22Rv1 (cell line): ENCODE measurements at regions not wholly inside any gene's neighbourhood (a gene's known extent, or its start where the extent isn't known, plus 50 kb on each side); places are given as distances from the start of the nearest gene placed in this dataset.

ENCODE experiments used
- H3K27ac ChIP-seq: fragments of 450-650 bp; 2 replicates; pipeline ENCODE4 v1.5.1; 2017
- ZFX ChIP-seq: fragments of 450-650 bp; IDR thresholded peaks from 2 replicates; pipeline ENCODE4 v1.6.1; 2017; ENCODE audit warnings: antibody characterized with exemption, borderline replicate concordance
- TF ChIP-seq, protein P1 (sequence below): fragments of 450-650 bp; IDR thresholded peaks from 2 replicates; pipeline ENCODE4 v1.5.1; 2017; ENCODE audit warnings: mild to moderate bottlenecking

DNA sequence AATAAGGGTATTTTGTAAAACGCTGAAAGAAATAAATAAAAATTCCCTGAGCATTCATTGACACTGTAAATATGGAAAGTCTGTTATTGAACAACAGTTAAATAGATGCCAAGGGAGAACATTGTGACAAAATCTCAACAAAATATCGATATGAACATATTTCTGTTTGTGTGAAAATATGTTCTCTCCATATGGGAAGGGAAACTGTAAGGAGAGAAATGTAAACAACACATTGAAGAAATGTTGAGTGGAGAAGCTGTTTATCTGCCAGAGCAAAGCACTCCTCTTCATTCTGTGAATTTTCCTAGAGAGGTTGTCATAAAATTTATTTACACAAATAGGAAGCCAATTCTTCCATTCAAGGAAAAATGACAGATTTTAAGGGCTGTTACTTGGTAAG lies 57.1 kb upstream of the EOMES start:
- H3K27ac ChIP-seq = no peak overlapping the region
- TF ChIP-seq, protein P1, sequence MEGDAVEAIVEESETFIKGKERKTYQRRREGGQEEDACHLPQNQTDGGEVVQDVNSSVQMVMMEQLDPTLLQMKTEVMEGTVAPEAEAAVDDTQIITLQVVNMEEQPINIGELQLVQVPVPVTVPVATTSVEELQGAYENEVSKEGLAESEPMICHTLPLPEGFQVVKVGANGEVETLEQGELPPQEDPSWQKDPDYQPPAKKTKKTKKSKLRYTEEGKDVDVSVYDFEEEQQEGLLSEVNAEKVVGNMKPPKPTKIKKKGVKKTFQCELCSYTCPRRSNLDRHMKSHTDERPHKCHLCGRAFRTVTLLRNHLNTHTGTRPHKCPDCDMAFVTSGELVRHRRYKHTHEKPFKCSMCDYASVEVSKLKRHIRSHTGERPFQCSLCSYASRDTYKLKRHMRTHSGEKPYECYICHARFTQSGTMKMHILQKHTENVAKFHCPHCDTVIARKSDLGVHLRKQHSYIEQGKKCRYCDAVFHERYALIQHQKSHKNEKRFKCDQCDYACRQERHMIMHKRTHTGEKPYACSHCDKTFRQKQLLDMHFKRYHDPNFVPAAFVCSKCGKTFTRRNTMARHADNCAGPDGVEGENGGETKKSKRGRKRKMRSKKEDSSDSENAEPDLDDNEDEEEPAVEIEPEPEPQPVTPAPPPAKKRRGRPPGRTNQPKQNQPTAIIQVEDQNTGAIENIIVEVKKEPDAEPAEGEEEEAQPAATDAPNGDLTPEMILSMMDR = no peak
- TF ChIP-seq ZFX = no peak

GRCh38 chr3:27789420-27789819 lies 67.3 kb upstream of the EOMES start:
- TF ChIP-seq ZFX = no peak
- TF ChIP-seq, protein P1 = no peak
- H3K27ac ChIP-seq = no peak overlapping the region

DNA sequence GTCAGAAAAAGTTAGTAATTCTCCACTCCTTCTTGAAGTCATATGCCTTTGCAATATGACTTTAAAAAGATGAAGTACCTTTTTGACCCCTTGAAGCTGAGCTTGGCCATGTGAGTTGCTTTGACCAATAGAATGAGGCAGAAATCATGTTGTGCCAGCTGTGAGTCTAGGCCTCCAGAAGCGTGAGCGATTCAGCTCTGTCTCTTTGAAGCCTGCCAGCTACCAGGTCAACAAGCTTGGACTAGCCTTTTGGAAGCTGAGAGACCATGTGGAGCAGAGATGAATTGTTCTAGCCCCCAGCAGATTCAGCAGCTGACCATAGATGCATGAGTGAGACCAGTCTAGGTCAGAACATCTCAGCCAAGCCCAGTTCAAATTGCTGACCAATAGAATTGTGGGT lies 69.8 kb upstream of the EOMES start:
- TF ChIP-seq ZFX = no peak
- TF ChIP-seq, protein P1 = no peak
- no peak overlapping the region for H3K27ac ChIP-seq

DNA sequence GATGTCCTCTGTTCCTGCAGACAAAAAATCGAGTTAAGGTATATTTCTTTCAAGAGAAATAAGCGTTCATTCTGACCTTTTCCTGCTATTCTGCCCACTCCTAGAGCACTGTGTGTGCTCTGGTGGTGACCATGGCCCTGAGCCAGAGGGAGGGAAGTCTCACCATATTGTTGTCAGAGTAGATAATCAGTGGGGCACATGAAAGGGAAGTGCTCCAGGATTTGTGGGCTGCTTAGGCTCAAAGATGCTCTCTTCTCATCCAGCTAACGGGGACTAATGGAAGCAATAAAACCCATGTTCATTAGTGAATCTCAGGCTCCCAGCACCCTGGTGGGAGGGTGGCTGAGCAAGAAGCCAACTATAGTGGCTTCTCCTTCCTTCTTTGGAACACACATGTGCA lies 70.7 kb upstream of the EOMES start:
- H3K27ac ChIP-seq = no peak overlapping the region
- no peak for TF ChIP-seq ZFX
- TF ChIP-seq, protein P1 = no peak

DNA sequence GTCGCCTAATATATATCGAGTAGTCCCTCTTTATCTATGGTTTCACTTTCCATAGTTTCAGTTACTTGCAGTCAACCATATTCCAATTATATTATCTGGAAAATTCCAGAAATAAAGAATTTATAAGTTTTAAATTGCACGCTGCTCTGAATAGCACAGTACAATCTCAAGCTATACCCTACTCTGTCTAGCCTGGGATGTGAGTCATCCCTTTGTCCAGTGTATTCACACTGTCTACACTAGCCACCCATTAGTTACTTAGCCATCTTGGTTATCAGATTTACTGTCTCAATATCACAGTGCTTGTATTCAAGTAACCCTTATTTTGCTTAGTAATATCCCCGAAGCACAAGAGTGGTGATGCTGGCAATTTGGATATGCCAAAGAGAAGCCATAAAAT lies 72.1 kb upstream of the EOMES start:
- TF ChIP-seq, protein P1 = no peak
- no peak for TF ChIP-seq ZFX
- no peak overlapping the region for H3K27ac ChIP-seq

DNA sequence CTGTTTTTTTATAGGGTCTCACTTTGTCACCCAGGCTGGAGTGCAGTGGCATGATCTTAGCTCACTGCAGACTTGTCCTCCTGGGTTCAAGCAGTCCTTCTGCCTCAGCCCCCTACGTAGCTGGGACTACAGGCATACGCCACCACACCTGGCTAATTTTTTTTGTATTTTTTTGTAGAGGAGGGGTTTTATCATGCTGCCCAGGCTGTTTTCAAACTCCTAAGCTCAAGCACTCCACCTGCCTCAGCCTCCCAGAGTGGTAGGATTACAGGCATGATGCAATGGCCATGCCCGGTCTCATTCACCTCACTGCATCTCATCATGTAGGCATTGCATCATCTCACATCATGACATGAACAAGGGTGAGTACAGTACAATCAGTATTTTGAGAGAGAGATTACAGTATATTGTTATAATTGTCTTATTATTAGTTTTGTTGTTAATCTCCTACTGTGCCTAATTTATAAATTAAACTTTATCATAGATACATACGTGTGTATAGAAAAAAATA lies 74.3 kb upstream of the EOMES start:
- TF ChIP-seq, protein P1 = no peak
- TF ChIP-seq ZFX = no peak
- H3K27ac ChIP-seq = no peak overlapping the region

- no peak overlapping the region for H3K27ac ChIP-seq
- TF ChIP-seq, protein P1 = no peak
- no peak for TF ChIP-seq ZFX
Observed at GRCh38 chr3:27797773-27798172, 75.7 kb upstream of the EOMES start.
